ENCODE measurements at regions not wholly inside any gene's neighbourhood (a gene's known extent, or its start where the extent isn't known, plus 50 kb on each side); places are given as distances from the start of the nearest gene placed in this dataset.

GRCh38 chr18:30134020-30134419 is 908.5 kb downstream of the DSC3 start:
- no peak overlapping the region for H3K27ac ChIP-seq (ENCODE audit: low read depth, low read length)
- no peaks in the 10 kb centered on the region for H3K27me3 ChIP-seq (ENCODE audit: insufficient read depth, low read length)
- H4K8ac ChIP-seq (ENCODE audit: low read depth, low read length), result no peak overlapping the region
- H2AFZ ChIP-seq (ENCODE audit: insufficient read depth, low read length, poor library complexity), result no peak overlapping the region
- H3K4me3 ChIP-seq (ENCODE audit: low read depth, low read length), result no peak overlapping the region
- H2BK5ac ChIP-seq (ENCODE audit: low read depth, low read length, poor library complexity), result no peak overlapping the region
- WGBS (ENCODE audit: extremely low coverage, insufficient coverage, insufficient read length), result no CpG with 5 or more reads among the region's 2 CpGs
- no peak overlapping the region for H4K12ac ChIP-seq (ENCODE audit: low read depth, low read length)
- H3K14ac ChIP-seq (ENCODE audit: low read length), result no peak overlapping the region
- no peak overlapping the region for H2BK12ac ChIP-seq (ENCODE audit: low read length)
- no peaks in the 10 kb centered on the region for H3K4me1 ChIP-seq (ENCODE audit: control insufficient read depth in 1 of 2, insufficient read depth in 2 of 2, low read length in 2 of 2)
- no peak overlapping the region for H3K4me2 ChIP-seq (ENCODE audit: low read length)
- no peaks in the 10 kb centered on the region for H3K79me1 ChIP-seq (ENCODE audit: low read length)
- no peak overlapping the region for H4K91ac ChIP-seq (ENCODE audit: low read depth, low read length)
- no peak overlapping the region for H2BK120ac ChIP-seq (ENCODE audit: insufficient read depth, low read length, poor library complexity)
- no peak overlapping the region for H3K9ac ChIP-seq (ENCODE audit: low read length)
- peaks cover 3% of the 10 kb centered on the region for H3K9me3 ChIP-seq (ENCODE audit: insufficient read depth, low read depth, low read length)
- no peaks in the 10 kb centered on the region for H3K36me3 ChIP-seq (ENCODE audit: control insufficient read depth in 1 of 2, insufficient read depth in 2 of 2, low read length in 2 of 2)
- H3K23ac ChIP-seq (ENCODE audit: low read length), result no peak overlapping the region
- H2AK5ac ChIP-seq (ENCODE audit: low read length), result no peak overlapping the region
- DNase-seq, result no peak
- no peaks in the 10 kb centered on the region for H3K79me2 ChIP-seq (ENCODE audit: control insufficient read depth, insufficient read depth, low read length, poor library complexity)
- H3K18ac ChIP-seq (ENCODE audit: low read length), result no peak overlapping the region
- no peak overlapping the region for H3K4ac ChIP-seq (ENCODE audit: low read depth, low read length)

- no peak overlapping the region for H4K8ac ChIP-seq (ENCODE audit: low read depth, low read length)
- no peak overlapping the region for H3K27ac ChIP-seq (ENCODE audit: low read depth, low read length)
- no peak overlapping the region for H3K4me3 ChIP-seq (ENCODE audit: low read depth, low read length)
- H3K9me3 ChIP-seq (ENCODE audit: insufficient read depth, low read depth, low read length), result peaks cover 3% of the 10 kb centered on the region
- no peak overlapping the region for H4K91ac ChIP-seq (ENCODE audit: low read depth, low read length)
- no peak overlapping the region for H3K18ac ChIP-seq (ENCODE audit: low read length)
- H3K4me2 ChIP-seq (ENCODE audit: low read length), result no peak overlapping the region
- no peak overlapping the region for H2AK5ac ChIP-seq (ENCODE audit: low read length)
- no peaks in the 10 kb centered on the region for H3K79me1 ChIP-seq (ENCODE audit: low read length)
- no peak overlapping the region for H3K4ac ChIP-seq (ENCODE audit: low read depth, low read length)
- no peaks in the 10 kb centered on the region for H3K36me3 ChIP-seq (ENCODE audit: control insufficient read depth in 1 of 2, insufficient read depth in 2 of 2, low read length in 2 of 2)
- no peak overlapping the region for H2BK5ac ChIP-seq (ENCODE audit: low read depth, low read length, poor library complexity)
- no peak overlapping the region for H3K14ac ChIP-seq (ENCODE audit: low read length)
- no peak overlapping the region for H2BK120ac ChIP-seq (ENCODE audit: insufficient read depth, low read length, poor library complexity)
- DNase-seq, result no peak
- no CpG with 5 or more reads among the region's 1 CpG for WGBS (ENCODE audit: extremely low coverage, insufficient coverage, insufficient read length)
- no peak overlapping the region for H2BK12ac ChIP-seq (ENCODE audit: low read length)
- no peaks in the 10 kb centered on the region for H3K27me3 ChIP-seq (ENCODE audit: insufficient read depth, low read length)
- H2AFZ ChIP-seq (ENCODE audit: insufficient read depth, low read length, poor library complexity), result no peak overlapping the region
- no peaks in the 10 kb centered on the region for H3K79me2 ChIP-seq (ENCODE audit: control insufficient read depth, insufficient read depth, low read length, poor library complexity)
- no peak overlapping the region for H3K23ac ChIP-seq (ENCODE audit: low read length)
- H3K9ac ChIP-seq (ENCODE audit: low read length), result no peak overlapping the region
- H4K12ac ChIP-seq (ENCODE audit: low read depth, low read length), result no peak overlapping the region
- no peaks in the 10 kb centered on the region for H3K4me1 ChIP-seq (ENCODE audit: control insufficient read depth in 1 of 2, insufficient read depth in 2 of 2, low read length in 2 of 2)
Observed at GRCh38 chr18:30132959-30133358, 909.6 kb downstream of the DSC3 start.

- H3K14ac ChIP-seq (ENCODE audit: low read length), result no peak overlapping the region
- H3K36me3 ChIP-seq (ENCODE audit: control insufficient read depth in 1 of 2, insufficient read depth in 2 of 2, low read length in 2 of 2), result no peaks in the 10 kb centered on the region
- no peak overlapping the region for H2AFZ ChIP-seq (ENCODE audit: insufficient read depth, low read length, poor library complexity)
- H3K27ac ChIP-seq (ENCODE audit: low read depth, low read length), result no peak overlapping the region
- H3K18ac ChIP-seq (ENCODE audit: low read length), result no peak overlapping the region
- H2AK5ac ChIP-seq (ENCODE audit: low read length), result no peak overlapping the region
- no peak overlapping the region for H3K4ac ChIP-seq (ENCODE audit: low read depth, low read length)
- H3K27me3 ChIP-seq (ENCODE audit: insufficient read depth, low read length), result no peaks in the 10 kb centered on the region
- WGBS (ENCODE audit: extremely low coverage, insufficient coverage, insufficient read length), result no CpG with 5 or more reads among the region's 1 CpG
- H3K4me2 ChIP-seq (ENCODE audit: low read length), result no peak overlapping the region
- H3K79me2 ChIP-seq (ENCODE audit: control insufficient read depth, insufficient read depth, low read length, poor library complexity), result no peaks in the 10 kb centered on the region
- H2BK5ac ChIP-seq (ENCODE audit: low read depth, low read length, poor library complexity), result no peak overlapping the region
- H4K8ac ChIP-seq (ENCODE audit: low read depth, low read length), result no peak overlapping the region
- H3K4me1 ChIP-seq (ENCODE audit: control insufficient read depth in 1 of 2, insufficient read depth in 2 of 2, low read length in 2 of 2), result no peaks in the 10 kb centered on the region
- no peaks in the 10 kb centered on the region for H3K9me3 ChIP-seq (ENCODE audit: insufficient read depth, low read depth, low read length)
- no peak overlapping the region for H2BK120ac ChIP-seq (ENCODE audit: insufficient read depth, low read length, poor library complexity)
- no peak overlapping the region for H3K23ac ChIP-seq (ENCODE audit: low read length)
- H3K79me1 ChIP-seq (ENCODE audit: low read length), result no peaks in the 10 kb centered on the region
- no peak overlapping the region for H4K91ac ChIP-seq (ENCODE audit: low read depth, low read length)
- no peak overlapping the region for H4K12ac ChIP-seq (ENCODE audit: low read depth, low read length)
- DNase-seq, result no peak
- no peak overlapping the region for H3K9ac ChIP-seq (ENCODE audit: low read length)
- H3K4me3 ChIP-seq (ENCODE audit: low read depth, low read length), result no peak overlapping the region
- no peak overlapping the region for H2BK12ac ChIP-seq (ENCODE audit: low read length)
Observed at GRCh38 chr18:30121397-30121796, 921.1 kb downstream of the DSC3 start.

- Histone ChIP-seq H3K4me3 (ENCODE audit: low read depth, low read length) (no peak overlapping the region), H2BK12ac (ENCODE audit: low read length) (no peak overlapping the region), H3K18ac (ENCODE audit: low read length) (no peak overlapping the region), H3K9ac (ENCODE audit: low read length) (no peak overlapping the region), H4K12ac (ENCODE audit: low read depth, low read length) (no peak overlapping the region), H4K8ac (ENCODE audit: low read depth, low read length) (no peak overlapping the region), H4K91ac (ENCODE audit: low read depth, low read length) (no peak overlapping the region), H3K27me3 (ENCODE audit: insufficient read depth, low read length) (no peaks in the 10 kb centered on the region), H3K4ac (ENCODE audit: low read depth, low read length) (no peak overlapping the region), H3K27ac (ENCODE audit: low read depth, low read length) (no peak overlapping the region), H3K23ac (ENCODE audit: low read length) (no peak overlapping the region), H3K4me2 (ENCODE audit: low read length) (no peak overlapping the region), H3K4me1 (ENCODE audit: control insufficient read depth in 1 of 2, insufficient read depth in 2 of 2, low read length in 2 of 2) (no peaks in the 10 kb centered on the region), H3K9me3 (ENCODE audit: insufficient read depth, low read depth, low read length) (no peaks in the 10 kb centered on the region), H3K79me2 (ENCODE audit: control insufficient read depth, insufficient read depth, low read length, poor library complexity) (no peaks in the 10 kb centered on the region), H3K36me3 (ENCODE audit: control insufficient read depth in 1 of 2, insufficient read depth in 2 of 2, low read length in 2 of 2) (no peaks in the 10 kb centered on the region), H2BK5ac (ENCODE audit: low read depth, low read length, poor library complexity) (no peak overlapping the region), H2AK5ac (ENCODE audit: low read length) (no peak overlapping the region), H2BK120ac (ENCODE audit: insufficient read depth, low read length, poor library complexity) (no peak overlapping the region), H3K79me1 (ENCODE audit: low read length) (no peaks in the 10 kb centered on the region), H2AFZ (ENCODE audit: insufficient read depth, low read length, poor library complexity) (no peak overlapping the region), H3K14ac (ENCODE audit: low read length) (no peak overlapping the region)
- DNase-seq, result no peak
Observed at GRCh38 chr18:30113454-30113853, 929.1 kb downstream of the DSC3 start.
